NCI-H345 treated with DMSO at 0.1 percent for 48 hours (cell line): ENCODE measurements at regions not wholly inside any gene's neighbourhood (a gene's known extent, or its start where the extent isn't known, plus 50 kb on each side); places are given as distances from the start of the nearest gene placed in this dataset.

Experiments
- DNase-seq: peaks from one replicate; lab custom pipeline; 2025; ENCODE audit not compliant: unreplicated experiment; lab: John Stamatoyannopoulos, UW

DNA sequence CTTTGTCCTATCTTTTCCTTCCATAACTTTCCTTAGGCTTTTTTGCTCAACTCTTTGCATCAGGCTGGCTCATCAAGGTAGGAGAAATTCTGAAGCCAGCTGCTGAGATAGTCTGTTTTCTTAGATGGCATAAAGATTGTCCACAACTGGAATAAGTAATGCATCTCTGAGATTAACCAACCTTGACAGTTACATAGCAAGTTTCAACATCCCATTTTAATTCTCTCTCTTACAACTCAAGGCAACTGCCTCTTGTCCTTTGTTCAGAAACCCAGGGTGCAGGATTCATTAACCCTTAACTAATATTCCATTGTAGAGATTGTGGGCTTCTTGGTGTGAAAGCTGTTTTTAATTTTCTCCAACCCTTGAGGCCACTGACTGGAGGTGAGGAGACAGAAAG lies 239.2 kb downstream of the LACC1 start:
- no peak for DNase-seq

DNA sequence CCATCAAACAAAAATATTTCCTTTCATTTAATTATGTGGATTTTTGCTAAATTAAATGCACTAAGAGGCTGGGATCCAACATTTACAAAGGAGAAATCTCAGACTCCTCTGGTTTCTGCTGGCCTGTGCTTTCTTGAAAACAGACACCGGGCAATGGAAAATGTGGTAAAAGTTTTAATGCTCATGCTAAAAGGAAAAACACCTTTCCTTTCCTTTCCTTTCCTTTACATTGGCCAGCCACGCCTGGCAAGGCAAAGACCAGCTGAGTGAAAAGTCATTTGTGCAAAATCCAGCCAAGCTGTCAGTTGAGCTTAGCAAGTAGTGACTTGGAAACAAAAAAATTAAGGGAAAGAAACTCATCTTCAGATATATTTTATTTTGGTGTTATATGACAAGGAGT lies 240.3 kb downstream of the LACC1 start:
- no peak for DNase-seq

DNA sequence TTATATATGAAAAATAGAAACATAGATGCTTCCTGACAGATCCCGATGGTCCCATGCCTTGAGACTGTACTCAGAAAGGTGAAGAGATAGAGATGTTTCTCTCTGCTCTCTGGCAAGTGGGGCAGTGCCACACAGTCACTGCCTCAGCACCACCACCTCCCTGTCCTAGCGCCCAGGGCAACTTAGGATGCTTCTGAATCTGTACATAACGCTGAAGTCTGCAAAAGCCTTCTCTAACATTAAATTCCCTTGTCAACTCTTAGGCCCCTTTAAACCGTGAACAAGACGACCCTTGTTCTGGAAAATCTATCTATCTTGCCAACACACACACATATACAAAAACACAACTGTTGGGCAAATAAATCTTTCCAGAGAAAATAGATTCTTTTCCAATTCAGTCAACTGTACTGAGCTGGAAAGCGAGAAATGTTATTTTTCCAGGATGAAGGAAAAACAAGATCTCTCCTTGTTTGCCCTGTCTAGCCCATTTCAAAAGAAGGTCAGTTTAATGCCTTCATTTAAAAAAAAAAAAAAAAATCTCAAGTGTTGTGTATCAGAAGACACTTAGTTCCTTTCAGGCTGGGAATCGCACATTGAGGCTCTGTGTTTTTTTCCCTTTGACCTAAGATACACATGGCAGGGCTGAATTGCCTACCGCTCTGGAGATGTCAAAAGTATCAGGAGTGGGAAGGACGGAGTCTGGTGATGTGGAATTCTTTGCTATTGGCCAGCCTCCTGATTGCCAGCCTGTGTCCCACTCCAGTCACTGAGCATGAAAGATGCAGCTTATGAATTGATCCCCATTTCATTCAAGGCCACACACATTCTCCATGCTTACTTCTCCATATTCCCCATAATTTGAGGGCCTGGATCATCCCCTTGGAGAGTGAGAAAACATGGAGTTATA lies 241.4 kb downstream of the LACC1 start:
- DNase-seq, result no peak

DNA sequence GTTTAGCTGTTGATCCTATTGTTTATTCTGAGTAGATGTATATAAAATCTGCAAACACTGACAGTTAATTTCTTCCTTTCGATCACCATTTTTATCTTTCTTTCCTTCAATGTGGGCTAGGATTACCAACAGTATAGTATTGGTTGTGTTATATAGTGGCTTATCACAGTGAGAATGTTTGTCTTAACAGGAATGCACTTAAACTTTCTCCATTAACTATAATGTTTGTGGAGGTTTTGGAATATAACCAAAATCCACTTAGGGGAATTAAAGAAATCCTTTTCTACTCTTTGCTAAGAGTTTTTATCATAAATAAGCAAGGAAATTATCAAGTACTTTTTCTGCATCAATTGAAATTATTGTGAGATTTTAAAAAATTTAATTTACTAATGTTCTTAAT lies 244.6 kb downstream of the LACC1 start:
- no peak for DNase-seq

DNA sequence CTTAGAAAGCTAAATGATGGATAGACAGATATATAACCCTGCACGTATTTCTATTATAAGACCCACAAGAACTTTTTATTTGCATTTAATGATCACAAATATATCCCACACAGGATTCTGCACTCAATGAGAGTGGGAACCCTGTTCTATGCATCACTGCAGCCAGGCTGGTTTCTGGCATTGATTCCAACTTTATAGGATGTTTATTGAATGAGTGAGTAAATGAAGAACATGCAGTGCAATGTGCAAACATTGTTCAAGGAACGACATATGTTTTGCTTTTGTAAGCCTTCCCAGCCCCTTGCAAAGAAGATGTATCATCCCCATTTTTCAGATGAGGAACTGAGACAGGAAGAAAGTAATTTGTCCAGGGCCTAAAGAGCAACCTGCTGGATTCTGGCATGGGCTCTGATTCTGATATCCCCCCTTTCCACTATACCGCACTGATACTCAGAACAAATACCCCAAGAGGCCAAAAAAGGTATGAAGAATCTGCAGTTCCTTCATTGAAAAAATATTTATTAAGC lies 246.3 kb downstream of the LACC1 start:
- no peak for DNase-seq

DNA sequence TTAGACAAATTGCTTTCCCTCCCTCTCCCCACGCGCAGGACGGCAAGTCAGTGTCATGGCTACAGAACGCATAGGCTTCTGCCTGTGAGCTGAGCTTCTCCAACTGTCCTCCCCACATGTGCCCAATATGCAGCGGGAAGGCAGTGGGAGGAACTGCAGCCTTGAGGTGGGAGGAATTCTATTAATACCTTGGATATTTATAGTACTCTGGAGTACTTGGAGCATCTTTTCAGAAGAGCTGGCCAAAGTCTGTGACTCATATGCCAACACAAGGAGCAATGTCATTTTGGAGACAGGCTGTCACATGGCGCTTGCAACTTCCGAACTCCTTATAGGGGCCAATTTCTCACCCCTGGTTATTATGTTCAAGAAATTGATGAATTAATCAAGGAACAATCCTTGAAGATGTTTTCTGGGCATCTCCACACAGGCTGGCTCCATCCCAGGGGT lies 245.0 kb upstream of the SERP2 start:
- DNase-seq, result no peak

DNA sequence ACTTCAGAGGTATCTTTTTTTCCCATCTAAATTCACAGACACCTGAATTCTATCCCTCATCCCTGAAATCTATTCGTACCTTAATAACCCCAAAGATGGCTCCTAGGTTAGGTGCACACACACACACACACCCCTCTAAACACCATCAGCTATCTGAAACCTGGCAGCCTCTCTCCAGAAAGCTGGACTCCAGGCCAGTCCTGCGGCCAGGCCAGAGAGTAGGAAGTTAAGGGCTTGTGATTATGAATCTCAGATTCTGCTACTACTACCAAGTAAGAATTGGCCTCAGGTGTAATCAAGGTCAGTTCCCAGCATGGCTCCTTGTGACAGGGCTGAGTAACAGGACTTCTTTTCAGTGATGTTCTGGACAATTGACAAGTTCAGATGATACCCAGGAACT lies 244.2 kb upstream of the SERP2 start:
- no peak for DNase-seq

DNA sequence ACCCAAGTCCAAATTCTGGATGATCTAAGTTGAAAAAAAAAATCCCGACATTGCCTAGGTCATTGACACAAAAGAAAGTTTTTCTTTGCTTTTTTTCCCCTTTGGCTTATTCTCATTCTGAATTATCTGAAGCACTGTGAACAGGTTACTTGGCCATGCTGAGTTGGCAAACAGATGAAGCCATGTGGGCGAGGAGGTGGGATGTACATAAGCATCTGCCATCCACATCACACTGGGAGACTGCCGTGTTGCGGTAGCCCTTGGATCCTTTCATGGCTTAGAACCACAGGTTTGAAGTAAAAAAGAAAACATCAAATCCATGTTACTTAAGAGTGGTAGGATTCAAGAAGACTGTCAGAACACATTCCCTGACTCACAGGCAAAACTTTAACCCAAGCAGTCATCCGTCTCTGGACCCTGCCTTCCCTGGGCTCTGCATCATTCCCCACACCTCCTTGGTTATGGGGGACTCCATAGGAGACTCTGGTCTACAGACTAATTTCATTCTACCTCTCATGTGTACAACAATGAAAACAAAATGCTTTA lies 242.5 kb upstream of the SERP2 start:
- DNase-seq, result no peak

DNA sequence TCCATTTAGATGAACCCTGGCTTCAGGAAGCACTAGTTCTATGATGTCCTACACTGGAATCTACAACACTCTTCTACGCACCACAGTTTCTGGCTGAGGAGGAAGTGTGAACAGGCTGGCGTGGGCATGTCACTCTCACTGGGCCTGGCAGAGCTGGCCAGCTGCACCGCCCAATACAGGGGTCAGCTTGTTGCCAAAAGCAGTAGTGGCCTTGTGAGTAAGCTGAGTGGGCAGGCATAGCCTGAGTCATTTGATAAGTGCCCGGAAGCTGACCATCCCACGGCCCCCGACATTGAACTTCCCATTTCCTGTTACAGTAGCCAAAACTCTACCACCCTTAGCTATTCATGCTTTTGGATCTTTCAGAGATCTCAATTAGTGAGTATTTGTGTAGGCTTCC lies 240.9 kb upstream of the SERP2 start:
- DNase-seq, result no peak

DNA sequence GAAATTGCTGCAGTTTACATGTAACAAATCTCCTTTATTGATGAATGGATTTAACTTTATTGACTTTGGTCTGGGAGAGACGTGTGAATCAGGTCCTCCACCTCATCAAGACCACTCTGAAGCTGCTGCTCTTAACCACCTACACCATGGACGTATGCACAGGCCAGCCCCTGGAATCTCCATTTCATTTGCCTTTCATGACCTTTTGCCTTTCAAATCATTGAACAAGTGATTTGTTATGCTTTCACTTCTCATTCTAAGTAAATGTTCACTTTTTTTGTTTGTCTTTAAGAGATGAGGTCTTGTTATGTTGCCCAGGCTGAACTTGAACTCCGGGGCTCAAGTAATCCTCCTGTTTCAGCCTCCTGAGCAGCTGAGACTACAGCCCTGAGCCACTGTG lies 240.0 kb upstream of the SERP2 start:
- DNase-seq, result no peak

DNA sequence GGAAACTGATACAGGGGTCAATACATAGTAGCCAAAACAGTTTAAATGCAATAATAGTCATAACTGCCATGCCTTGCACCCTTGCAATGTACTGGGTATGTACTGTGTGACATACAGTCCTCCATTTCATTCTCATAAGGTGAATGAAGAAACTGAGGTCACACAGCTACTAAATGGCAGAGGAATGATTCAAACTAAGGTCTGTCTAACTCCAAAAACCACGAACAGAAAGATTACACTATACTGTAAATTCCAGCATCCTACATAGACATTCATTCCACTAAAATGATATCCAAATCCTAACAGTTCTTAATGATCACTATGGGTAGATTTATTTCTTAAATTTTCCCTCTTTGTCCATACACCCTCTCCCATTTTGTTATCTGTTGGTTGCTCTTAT lies 238.1 kb upstream of the SERP2 start:
- DNase-seq, result no peak

DNA sequence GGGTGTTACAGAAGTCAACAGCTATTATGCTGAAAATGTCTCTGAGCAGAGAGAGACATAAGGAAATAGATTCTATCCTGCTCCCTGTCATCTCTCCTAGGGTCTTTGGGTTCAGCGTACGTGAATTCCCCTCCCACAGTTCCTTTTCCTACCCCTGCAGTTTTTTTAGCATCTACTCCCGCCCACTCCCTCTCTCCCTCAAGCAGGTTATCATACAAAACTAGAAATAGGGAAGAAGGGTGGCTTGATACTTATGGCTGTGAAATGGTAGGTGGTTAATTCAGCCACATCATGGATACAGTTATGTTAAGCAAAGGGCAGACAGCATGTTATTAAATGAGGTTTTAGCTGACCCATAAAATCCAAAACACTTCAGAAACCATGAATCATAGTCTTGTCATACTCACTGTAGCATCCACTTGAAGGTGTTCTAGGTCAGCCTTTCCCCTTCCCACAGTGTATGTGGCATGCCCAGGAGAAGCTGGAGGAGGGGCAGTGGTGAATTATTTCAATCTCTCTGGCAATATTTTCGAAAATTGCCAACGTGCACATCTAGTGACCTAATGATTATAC lies 236.8 kb upstream of the SERP2 start:
- no peak for DNase-seq

DNA sequence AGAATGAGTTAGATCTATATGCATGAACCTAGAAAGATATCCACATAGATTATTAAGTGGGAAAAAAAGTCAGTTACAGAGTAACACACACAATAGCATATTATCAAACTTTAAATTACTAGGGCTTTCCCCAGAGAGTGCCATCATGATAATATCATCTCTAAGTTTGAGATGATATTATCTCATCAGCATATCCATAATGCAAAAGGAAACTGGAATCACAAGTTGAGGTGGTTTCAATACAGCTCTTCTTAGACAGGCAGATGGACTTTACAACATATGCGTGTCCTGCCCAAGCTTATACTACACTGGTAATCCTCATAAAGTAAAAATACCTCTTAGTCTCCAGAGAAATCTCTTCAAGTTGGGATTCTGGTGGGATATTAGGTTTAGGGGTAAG lies 236.2 kb upstream of the SERP2 start:
- no peak for DNase-seq

DNA sequence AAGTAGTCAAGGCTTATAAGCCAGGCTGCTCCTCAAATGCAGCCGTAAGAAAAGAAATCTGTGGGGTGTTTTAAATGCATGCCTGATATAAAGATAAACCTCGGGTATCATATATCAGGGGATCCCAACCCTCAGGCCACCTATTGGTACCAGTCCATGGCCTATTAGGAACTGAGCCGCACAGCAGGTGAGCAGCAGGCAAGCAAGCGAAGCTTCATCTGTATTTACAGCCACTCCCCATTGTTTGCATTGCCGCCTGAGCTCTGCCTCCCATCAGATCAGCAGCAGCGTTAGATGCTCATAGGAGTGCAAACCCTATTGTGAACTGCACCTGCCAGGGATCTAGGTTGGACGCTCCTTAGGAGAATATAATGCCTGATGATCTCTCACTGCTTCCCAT lies 233.5 kb upstream of the SERP2 start:
- peak; percentile 88 for DNase-seq

DNA sequence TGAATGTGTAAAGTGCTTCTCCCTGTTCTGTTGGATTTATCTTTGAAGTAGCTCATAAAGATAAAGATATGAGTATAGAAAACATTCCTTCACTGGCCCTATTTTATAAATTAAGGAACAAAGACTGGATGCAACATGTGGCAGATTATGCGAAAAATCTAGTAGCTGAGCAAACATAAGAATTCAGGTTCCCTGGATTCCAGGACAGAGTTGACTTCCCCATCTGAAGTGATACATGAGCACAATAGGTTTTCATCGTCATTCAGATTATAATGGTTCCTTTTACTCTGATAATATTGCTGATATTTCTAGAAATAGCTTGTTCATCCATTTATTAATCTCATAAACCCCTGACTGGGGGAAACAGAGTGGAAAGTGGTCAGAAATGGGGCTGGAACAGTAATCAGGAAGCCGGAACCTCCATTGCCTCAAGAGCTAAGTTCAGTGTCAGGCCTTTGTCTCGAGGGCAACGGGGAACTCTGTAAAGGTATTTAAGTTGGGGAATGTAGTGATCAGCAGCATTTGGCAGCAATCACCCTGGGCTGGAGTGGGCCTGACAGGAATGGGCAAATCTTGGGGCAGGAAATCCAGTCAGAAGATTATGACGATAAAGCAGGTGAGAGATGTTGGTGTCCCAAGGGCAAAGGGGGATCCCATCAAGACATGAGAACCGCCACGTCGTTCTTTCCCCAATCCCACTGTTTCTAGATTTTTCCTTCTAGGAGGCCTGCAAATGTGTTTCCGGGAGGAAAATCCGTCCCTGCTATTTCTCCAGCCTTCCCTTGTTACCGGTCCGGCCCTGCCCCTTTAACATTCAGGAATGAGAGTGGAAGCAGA lies 232.5 kb upstream of the SERP2 start:
- DNase-seq, result no peak

DNA sequence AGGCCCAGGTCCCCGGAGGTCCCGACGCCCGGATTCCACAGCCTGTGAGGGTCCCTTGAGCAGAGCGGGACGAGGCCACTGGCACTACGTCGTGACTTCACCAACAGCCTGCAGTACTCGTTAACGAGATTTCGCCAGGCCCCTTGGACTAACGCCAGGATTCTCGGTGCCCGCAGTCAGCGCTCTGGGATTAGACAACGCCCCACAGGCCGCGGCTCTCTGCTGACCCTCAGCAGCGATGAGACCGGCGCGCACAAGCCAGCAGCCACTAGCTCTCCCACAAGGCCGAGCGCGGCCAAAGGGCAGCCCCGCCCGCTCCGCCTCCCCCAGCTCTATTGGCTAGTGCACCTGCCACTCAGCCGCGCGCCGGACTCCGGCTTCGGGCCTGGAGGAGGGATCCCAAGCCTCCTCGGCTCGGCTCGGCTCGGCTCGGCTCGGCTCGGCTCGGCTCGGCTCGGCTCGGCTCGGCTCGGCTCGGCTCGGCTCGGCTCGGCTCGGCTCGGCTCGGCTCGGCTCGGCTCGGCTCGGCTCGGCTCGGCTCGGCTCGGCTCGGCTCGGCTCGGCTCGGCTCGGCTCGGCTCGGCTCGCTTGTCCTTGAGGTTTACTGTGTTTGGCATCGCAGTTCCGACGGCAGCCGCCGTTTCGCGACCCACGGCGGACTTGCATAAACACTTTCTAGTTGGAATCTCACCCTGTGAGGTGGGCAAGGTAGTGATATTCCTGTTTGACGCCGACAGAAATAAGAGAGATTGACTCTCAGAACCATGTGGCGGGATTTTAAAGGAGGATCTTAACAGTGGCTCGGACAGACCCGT lies 231.7 kb upstream of the SERP2 start:
- peak; percentile 42 for DNase-seq

DNA sequence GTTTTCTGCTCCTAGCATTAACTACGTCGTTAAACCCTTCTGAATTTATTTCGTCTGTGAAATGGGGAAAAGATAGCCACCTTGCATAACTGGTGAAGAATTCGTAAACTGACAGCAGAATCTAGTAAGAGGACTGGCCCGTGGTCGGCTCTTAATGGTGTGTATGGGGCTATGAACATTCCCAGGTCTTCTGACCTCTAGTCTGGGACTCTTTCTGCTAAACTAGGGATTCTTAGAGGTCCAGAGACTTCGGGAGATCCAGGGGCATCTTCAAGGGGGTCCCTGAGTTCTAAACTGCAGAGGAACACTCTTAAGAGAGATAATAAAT lies 231.1 kb upstream of the SERP2 start:
- no peak for DNase-seq

DNA sequence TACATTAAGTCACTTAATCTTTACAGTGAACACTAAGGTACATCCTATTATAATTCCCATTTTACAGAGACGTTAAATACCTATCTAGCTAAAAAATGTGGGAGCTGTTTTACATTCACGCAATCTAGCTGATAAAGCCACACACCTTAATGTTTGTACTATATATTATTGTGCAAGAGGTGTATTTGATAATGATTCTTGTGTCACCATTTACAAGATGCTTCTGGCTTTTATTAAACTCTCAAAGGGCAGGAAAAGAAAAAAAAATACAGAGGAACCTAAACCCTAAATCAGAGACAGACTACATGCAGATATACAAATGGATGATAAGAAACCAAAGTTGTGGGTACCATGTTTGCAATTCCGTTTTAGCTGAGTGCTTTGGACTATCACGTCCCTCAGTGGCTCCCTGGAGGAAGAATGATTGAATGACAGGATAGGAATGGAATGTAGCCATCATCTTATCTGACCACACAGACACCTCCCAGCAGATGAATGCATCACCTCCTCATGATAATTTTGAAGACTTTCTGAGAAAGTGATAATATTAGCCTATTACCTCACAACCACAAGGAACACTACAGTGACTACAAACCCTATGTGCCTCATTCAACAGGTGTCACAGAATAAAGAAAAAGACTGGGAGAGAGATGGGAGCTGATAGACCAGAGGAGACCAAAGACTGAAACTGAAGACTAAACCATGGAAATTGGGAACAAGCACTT lies 230.5 kb upstream of the SERP2 start:
- no peak for DNase-seq

DNA sequence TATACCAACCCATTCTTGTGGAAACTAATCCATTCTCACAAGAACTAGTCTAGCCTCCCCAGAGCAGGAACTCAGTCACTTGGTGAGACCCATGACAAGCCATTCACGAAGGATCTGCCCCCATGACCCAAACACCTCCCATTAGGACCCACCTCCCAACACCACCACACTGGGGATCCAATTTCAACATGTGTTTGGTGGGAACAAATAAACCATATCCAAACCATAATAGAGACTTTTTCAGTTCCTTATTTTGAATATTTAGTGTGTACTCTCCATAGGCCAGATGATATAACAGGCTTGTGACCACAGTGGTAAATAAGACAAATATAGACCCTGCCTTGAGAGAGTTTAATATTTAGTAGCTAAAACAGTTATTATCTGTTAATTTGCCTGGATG lies 227.5 kb upstream of the SERP2 start:
- no peak for DNase-seq

DNA sequence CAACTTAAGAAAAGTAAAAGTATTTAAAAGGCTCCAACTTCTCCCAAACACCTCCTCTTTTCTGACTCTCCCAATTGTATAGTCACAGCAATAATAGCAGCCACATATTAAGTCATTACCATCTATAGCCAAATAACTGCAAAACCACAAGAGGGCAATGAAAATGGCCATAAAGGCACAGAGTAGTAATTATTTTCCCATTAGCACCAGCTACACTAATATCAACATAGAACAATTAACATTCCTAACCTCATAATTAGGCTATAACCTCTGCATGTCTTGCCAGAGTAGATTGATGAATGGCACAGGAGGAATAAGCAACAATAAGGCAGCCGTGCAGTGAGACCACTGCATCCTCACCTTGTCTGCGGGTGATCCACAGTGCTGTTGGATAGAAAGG lies 226.4 kb upstream of the SERP2 start:
- no peak for DNase-seq
